HG03064 (cell line): ENCODE measurements at regions not wholly inside any gene's neighbourhood (a gene's known extent, or its start where the extent isn't known, plus 50 kb on each side); places are given as distances from the start of the nearest gene placed in this dataset.

ENCODE experiments used
- ATAC-seq: cut with Tn5 transposase; IDR thresholded peaks from one replicate; pipeline ENCODE4 v1.9.1; 2021; ENCODE audit warnings: low read depth; ENCODE audit not compliant: unreplicated experiment

DNA sequence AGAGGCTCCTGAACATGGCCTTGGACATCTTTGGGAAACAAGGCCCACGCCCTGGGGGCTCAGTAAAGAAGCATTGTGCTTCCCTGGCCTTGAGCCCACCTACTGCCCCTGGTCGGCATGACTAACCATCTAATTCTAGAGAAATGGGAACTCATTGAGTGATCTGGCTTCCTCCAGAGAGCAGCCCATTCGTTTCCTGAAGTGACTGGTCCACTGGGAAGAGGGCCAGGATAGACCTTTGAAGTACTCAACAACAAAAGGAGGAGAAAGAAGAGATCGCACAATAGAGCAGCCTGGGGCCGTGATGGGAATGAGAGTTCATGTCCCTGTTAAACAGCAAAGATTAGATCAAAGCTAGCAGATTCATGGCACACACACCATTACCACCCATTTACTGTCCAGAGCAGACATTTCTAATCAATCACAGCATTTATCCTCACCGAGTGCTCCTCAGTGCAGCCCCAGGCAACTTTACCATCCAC, 514.4 kb upstream of the PROK2 start:
- no peak for ATAC-seq

DNA sequence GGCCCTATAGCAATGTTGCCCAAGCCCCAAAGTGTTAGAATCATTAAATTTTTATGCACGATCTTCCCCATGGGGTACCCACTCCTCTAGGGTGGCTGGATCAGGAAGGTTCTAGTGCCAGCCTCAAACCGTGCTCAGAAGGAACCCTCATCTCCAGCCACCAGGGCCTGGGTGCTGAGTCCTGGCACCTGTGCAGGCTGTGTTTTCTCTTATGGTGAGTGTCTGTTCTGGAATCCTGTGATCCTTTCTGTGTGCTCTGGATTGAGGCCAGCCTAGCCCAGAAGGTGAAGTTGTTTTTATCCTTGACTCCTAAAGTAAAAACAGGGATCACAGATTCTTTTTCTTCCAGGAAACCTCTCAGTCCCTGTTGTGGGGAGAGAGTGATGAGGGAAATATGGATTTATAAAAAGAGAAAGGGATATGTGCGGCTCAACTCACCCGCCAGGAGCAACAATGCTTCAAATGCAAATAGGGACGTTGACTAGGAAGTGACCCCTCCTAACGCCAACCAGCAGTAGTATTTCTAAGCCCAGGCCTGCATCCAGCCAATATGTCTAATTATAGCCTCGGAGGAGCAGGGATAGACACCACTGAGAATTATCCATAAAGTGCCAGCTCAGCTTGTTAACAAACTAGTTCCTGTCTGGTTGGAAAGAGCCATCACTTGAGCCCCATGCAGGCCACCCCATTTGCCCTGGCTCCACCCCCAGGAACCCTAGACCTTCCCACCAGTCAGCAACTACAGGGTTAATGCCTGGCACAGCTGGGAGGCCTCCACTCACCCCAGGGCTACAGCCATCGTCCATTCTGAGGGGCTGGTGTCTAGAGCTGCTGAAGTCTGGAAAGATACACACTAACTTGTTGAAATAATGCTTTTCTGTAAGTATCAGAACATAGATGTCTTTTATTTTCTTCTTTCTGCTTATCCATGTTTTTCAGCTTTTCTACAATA, 513.5 kb upstream of the PROK2 start:
- no peak for ATAC-seq

DNA sequence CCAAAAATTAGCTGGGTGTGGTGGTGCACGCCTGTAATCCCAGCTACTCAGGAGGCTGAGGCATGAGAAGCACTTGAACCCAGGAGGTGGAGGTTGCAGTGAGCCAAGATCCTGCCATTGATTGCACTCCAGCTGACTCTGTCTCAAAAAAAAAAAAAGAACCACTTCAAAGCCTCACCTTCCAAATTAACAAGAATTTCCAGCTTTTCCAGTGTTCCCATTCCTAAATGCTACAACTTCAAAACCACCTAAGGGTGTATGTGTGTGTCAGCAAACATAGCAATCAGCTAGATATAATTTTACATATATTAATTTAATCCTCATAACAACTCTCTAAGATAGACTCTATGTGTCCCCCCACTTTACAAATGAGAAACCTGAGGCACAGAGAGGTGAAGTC, 512.5 kb upstream of the PROK2 start:
- ATAC-seq, result no peak

DNA sequence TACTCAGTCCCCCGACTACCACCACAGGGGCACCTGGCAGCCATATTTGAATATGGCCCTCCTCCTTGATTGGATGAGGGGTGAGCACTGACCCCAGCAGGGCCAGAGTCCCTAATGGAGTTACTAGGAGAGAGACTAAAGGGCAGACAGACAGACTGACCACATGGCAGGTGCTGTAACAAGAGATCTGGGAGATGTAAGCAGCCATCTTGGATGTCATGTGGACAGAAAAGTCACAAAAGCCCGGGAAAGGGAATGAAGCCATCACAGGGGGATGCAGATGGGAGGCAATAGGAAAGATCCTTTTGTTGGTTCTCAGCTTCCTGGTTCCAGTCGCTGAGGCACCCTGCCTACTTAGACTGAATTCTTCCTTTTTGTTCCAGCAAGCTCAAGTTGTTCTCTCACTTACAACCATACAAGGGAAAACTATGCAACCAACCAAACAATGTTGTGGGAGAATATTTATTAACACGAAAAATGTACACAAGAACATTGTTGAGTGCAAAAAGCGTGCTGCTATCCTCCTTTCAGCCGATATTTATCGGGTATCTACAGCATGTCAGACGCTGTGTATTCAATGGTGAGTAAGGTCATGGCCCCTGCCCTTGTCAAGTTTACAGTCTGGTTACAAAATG, 511.6 kb upstream of the PROK2 start:
- no peak for ATAC-seq

DNA sequence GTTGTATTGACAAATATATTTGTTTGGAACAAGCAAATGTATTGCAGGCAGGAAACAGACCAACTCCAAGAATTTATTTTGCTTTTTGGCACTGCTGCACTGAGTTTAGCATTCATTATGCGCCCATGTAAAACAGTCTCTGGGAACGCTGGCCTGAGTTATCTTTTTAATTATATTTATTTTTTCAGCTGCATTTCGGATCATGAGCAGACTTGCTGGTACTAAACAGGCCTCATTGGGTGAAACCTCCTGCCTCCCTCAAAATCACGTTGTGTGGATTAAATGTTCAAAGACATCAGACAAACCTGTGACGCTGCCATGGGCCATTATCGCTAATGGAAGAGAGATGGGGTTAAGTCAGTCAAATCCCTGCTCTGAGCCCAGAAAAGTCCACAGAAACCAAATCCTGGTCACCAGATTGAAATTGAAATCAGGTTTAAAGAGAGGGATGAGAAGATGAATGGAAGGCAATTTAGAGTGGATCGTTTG, 511.1 kb upstream of the PROK2 start:
- ATAC-seq, result no peak

DNA sequence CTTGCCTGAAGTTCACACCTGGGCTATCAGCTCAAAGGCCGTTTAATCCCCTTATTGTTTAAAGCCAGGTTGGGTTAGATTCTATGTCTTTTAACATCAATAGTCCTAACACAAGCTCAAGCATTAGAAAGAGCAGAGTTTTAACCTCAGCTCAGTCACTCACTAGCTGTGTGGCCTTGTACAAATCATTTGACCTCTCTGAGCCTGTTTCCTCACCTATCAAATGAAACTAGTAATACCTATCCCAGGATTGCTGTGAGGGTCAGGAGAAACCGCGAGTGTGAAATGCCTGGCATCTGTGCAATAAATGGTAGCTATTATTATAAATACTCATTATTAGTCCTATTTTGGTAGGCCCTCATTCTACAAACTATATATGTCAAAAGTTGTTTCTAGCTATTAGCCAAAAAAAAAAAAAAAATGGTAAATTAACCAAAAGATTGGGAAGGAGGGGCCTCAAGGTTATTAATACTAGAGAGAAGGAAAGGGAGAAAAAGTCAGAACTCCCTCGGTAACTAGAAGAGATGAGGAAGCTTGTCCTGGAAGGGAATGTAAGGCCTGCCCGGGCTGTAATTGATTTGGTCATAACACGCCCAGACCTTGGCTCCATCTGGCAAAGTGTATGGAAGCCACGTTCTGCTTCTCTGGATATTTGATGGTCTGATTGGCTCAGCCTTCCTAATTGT, 510.5 kb upstream of the PROK2 start:
- ATAC-seq, result no peak

DNA sequence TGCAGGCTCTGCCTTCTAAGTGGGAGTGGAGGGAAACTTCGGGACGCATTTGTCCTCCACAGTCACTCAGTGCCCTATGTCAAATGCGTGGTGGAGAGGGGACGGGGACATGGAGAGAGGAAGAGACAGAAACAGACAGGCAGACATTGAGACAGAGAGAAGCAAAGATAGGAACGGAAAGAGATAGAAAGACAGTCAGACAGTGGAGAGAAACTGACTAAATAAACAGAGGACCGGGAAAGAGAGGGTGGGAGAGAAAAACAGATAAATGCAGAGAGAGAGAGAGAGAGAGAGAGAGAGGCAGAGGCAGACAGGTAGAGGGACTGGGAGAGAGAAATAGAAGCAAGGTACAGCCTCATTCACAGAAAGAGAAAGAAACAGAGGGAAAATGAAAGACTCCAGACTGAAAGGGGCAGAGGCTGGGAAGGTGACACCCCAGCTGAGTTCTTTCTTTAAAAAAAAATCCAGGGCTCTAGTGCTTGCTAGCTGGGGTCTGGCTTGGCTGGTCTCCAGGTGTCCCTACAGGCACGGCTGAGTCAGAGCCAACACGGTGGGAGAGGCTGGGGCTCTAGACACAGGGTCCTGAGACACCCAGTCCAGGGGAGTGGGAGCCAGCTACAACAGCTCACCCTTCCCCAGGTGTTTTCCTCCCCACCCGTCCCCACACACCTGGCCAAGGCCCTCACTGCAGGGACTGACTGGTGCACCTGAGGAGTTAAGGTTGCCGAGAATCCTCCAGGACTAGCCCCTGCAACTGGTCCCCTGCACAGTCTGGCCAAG, 506.1 kb upstream of the PROK2 start:
- no peak for ATAC-seq

DNA sequence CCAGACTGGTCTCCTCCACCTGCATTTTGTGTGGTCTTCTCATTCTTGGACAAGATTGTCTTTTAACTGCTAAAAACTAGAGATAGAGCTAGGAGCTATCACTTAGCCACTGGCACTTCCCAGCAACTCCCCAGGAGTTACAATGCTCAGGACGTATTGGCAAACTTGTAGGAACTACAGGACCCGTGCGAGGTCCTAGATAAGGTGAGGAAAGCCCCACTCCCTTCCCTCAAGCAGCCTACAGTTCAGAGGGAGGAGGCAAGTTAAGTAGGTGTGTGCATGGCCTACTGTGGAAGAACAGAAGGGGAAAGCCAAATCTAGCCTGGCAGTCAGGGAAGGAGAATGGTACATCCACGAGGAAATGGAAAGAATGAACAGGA, 504.7 kb upstream of the PROK2 start:
- ATAC-seq, result no peak

DNA sequence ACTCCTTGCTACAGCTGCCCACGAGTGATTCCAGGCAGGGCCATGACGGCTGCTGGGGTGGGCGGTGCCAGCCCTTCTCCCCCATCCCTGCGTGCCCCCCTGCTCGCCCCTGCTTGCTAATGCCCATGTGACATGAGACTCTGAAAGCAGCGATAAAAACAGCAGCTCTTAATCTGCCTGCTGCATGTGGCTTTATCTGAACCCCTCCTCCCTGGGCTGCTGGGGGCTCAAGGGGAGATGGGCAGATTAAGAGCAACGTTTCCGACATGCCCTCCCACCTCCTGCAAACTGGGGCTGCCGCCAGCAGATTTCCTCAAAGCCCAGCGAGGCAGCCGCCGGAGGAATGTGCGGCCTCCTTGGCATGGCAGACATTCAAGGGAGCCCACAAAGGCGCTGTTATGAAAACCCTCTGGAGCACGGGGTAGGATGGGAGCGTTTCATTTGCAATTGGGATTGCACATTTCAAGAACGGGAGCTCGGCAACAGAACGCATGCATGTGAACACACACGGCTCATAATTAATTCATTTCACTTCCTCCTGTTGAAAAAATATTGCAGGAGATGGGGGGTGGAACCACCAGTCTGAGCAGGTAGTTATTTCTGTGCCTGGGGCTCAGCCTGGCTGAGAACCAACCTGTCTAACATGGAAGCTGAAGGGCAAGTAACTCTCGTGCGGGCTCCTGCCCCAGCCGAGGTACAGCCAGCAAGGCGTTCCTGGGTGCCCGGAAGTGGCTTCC, 504.2 kb upstream of the PROK2 start:
- no peak for ATAC-seq

DNA sequence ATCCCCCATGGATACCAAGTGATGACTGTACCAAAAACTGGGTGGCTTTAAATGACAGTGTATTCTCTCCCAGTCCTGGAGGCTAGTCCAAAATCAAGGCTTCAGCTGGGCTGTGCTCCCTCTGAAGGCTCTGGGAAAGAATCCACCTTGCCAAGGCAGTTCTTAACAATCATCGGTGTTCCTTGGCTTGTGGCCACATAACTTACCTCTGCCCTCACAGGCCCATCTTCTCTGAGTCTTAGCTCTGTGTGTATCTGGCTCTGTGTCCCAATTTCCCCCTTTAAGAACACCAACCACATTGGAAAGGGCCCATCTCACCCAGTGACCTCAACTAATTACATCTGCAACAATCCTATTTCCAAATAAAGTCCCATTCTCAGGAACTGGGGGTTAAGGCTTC, 503.0 kb upstream of the PROK2 start:
- no peak for ATAC-seq

DNA sequence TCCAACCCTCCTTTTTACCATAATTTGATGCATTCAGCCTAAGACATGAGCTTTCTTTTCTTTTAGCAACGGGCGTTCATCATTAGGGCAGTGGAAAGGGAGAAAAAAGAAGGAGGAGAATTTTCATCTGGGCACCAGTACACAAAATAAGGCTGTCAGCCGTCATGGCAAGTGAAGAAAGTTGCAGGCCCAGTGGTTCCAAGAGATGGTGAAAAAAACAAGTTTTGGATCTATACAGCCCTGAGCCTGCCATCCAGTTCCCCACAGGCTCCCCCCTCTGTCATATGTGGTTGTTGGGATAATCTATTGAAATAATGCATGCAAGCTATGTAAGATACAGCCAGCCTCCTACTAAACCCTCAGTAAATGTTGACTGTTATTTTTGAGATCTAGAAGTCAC, 500.6 kb upstream of the PROK2 start:
- no peak for ATAC-seq

DNA sequence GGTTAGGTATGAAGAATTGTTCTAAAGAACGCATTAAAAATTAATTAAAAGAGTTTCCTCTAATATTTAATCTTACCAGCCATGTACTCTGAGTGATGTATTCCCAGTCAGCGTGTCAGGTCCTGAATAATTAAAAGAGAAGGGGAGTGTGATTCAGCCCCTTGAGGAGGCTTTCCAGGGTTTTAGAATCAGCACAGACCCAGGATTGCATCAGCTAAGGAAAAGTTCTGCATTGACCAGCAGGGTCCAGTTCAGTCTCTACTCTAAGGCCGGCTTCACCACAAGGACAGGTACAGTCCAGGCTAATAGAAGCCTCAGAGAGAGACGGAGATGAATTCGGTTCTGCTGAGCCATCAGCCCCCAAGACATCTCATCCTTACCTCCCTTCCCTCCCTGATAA, 499.5 kb upstream of the PROK2 start:
- no peak for ATAC-seq

DNA sequence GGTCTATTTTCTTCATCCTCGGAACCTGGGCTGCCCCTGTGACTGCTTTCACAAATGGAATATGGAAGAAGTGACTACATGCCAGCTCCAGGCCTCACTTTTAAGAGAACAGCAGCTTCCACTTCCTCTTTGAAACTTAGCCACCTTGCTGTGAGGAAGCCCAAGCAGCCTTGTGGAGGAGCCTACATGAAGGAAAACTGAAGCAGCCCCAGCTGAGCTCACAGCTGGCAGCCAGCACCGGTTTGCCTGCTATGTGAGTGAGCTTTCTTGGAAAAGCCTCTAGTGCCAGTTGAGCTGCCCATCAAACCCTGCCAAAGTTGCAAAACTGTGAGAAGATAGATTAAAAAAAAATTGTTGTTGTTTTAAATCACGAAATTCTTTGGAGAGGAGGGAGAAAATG, 498.0 kb upstream of the PROK2 start:
- ATAC-seq, result no peak

DNA sequence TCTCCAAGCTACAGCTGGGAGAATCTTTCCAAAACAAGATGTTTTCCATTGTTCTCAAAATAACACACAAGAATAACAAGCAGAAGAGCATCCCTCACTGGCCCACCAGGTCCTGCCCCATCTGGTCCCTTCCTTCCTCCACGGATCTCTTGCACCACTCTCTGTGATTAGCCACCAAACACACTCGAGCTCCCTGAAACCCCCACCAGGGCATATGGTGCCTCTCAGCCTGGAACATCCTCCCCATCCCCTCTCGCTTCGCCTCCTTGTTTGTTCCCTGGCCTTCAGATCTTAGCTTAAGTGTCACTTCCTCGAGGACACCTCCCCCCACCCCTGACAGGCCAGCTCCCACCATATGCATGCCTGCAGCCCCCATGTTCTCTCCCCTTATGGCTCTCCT, 496.6 kb upstream of the PROK2 start:
- no peak for ATAC-seq

DNA sequence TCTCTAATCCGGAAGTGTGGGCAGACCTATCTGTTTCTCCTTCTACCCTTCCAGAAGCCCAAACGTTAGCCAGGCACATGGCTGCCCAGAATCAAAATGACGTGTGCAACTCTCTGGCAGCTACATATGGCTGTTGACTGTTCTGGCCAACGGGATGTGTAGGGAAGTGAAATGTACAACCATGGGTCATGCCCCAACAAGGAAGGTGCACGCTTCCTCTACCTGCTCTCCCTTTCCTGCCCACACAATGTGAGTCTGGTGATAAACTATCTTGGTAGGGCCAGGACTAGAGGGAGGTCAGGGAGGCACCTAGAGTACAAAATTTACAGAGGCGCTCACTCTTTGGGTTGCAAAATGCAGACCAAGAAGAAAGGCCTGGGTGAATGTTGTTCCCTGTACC, 495.9 kb upstream of the PROK2 start:
- ATAC-seq, result no peak

DNA sequence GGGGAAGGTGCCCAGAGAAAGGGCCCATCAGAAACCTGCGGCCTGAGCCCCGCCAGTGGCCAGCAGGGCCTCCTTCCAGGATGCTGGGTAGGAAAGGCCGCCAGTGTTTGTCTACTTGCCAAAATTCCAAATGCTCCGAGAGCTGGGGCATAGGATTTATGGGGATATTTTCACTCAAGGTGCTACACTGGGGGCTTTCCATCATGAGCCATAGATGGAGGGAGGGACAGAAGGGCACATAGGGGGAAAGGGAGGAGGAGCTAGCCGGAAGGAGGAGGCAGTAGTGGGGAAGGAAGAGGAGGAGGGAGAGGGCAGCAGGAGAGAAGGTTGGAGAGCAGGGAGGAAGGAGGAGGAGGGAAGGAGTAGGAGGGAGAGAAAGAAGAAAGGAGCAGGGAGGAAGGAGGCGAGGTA, 494.7 kb upstream of the PROK2 start:
- no peak for ATAC-seq

DNA sequence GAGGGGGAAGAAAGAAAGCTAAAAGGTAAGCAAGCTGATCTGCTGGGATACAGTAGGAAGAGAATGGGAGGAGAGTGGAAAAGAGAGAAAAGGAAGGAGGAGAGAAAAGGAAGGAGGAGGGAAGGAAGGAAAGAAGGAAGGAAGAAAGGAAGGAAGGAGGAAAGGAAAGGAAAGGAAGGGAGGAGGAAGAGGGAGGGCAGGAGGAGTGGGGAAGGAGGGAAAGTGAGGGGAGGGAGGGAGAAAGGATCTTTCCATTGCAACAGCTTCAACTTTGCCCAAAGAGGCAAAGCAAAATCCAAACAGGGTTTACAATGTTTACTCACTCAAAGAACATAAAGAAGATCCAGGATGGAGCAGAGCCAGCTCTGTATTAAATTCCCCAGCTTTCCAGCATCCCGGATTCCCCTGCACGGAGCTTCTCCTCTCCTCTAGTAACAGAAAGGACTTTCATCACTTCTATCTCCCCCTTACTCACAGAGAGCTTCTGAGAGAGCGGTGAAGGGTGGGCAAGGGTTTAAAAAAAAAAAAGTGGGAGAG, 494.2 kb upstream of the PROK2 start:
- ATAC-seq, result no peak

DNA sequence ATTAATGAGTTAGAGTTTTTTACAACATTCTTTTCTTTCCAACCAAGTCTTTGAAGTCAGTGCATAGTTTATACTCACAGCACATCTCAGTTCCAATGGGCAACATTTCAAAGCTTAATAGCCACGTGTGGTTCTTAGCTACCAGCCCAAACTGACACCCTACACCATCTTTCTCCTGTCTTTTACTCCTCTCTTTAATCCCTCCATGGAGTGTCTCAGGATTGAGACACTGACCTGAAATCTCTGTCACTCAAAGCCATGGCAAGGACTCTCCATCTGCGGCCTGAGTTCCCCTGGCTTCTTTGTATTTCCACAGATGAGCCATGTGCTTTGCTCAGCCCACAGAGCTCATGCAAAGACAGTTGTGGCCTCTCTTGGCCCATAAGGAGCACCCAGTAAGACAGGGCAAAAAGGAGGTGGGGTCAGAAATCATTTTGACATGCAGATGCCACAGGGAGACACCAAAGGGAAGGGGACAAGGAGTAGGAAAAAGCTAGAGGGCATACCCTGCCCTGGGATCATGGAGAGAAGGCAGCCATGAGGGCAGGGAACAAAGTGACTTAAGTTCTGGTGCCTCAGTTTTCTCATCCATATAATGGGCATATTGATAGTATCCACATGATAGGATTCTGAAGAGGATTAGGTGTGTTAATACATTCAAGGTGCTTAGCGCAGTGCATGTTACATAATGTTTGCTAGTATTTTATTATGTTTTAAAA, 493.6 kb upstream of the PROK2 start:
- no peak for ATAC-seq

DNA sequence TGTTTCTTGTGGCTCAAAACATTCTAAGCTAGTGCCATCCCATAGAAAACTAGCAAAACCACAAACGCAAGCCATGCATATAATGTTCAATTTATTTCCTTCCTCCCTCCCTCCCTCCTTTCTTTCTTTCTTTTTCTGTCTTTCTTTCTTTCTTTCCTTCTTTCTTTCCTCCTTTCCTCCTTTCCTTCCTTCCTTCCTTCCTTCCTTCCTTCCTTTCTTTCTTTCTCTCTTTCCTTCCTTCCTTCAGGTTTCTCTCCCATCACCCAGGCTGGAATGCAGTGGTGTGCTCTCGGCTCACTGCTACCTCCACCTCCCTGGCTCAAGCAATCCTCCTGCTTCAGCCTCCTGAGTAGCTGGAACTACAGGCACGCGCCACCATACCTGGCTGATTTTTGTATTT, 492.8 kb upstream of the PROK2 start:
- ATAC-seq, result no peak
